Mesendoderm (in vitro differentiated cells): ENCODE measurements at regions not wholly inside any gene's neighbourhood (a gene's known extent, or its start where the extent isn't known, plus 50 kb on each side); places are given as distances from the start of the nearest gene placed in this dataset.

ENCODE experiments used
- DNase-seq: peaks from one replicate; pipeline ENCODE4 v3.0.0; 2013
- H2AK5ac ChIP-seq: 2 replicates; pipeline ENCODE4 v1.6.1; 2013; ENCODE audit warnings: low read length, inconsistent platforms
- H2BK120ac ChIP-seq: 2 replicates; pipeline ENCODE4 v1.6.1; 2013; ENCODE audit warnings: low read depth, mild to moderate bottlenecking, low read length, moderate library complexity, mixed read lengths
- H2BK15ac ChIP-seq: replicated peaks from 2 replicates; pipeline ENCODE4 v1.6.1; 2013; ENCODE audit warnings: low read depth, mild to moderate bottlenecking, moderate library complexity
- H2BK5ac ChIP-seq: 2 replicates; pipeline ENCODE4 v1.6.1; 2013; ENCODE audit warnings: low read length, inconsistent platforms
- H3K18ac ChIP-seq: 2 replicates; pipeline ENCODE4 v1.6.1; 2013; ENCODE audit warnings: mild to moderate bottlenecking, low read length, mixed read lengths
- H3K23ac ChIP-seq: one replicate; pipeline ENCODE4 v1.6.1; 2013; ENCODE audit warnings: low read length
- H3K27ac ChIP-seq: 2 replicates; pipeline ENCODE4 v1.5.1; 2013; ENCODE audit warnings: low read depth, mild to moderate bottlenecking, inconsistent platforms, low read length, moderate library complexity
- H3K27me3 ChIP-seq: 2 replicates; pipeline ENCODE4 v1.6.1; 2013; ENCODE audit warnings: low read length, control low read depth, mild to moderate bottlenecking, inconsistent platforms; ENCODE audit not compliant: insufficient read depth, poor library complexity
- H3K36me3 ChIP-seq: 2 replicates; pipeline ENCODE4 v1.6.1; 2013; ENCODE audit warnings: low read length, inconsistent platforms; ENCODE audit not compliant: control insufficient read depth, insufficient read depth
- H3K4ac ChIP-seq: one replicate; pipeline ENCODE4 v1.6.1; 2013; ENCODE audit warnings: low read depth, mild to moderate bottlenecking, low read length, moderate library complexity
- H3K4me1 ChIP-seq: 2 replicates; pipeline ENCODE4 v1.6.1; 2013; ENCODE audit warnings: low read depth, low read length, inconsistent platforms; ENCODE audit not compliant: control insufficient read depth
- H3K4me2 ChIP-seq: 2 replicates; pipeline ENCODE4 v1.6.1; 2013; ENCODE audit warnings: low read length
- H3K4me3 ChIP-seq: 2 replicates; pipeline ENCODE4 v1.5.1; 2013; ENCODE audit warnings: mild to moderate bottlenecking, low read length
- H3K56ac ChIP-seq: one replicate; pipeline ENCODE4 v1.6.1; 2013; ENCODE audit warnings: low read length
- H3K79me1 ChIP-seq: 2 replicates; pipeline ENCODE4 v1.6.1; 2013; ENCODE audit warnings: low read length, inconsistent platforms
- H3K79me2 ChIP-seq: 2 replicates; pipeline ENCODE4 v1.6.1; 2013; ENCODE audit warnings: mild to moderate bottlenecking, low read length; ENCODE audit not compliant: control insufficient read depth, insufficient read depth
- H3K9ac ChIP-seq: 2 replicates; pipeline ENCODE4 v1.6.1; 2013; ENCODE audit warnings: low read length, inconsistent platforms
- H4K5ac ChIP-seq: one replicate; pipeline ENCODE4 v1.6.1; 2013; ENCODE audit warnings: low read length
- H4K8ac ChIP-seq: one replicate; pipeline ENCODE4 v1.6.1; 2013; ENCODE audit warnings: low read depth, mild to moderate bottlenecking, control low read depth, low read length, moderate library complexity
- WGBS: extraction: QIAGEN DNeasy Blood & Tissue Kit; methylation state at CpG from one replicate; pipeline ENCODE4 v1.1.7; 2013; ENCODE audit warnings: low lambda C conversion rate, missing lambda C conversion rate; ENCODE audit not compliant: insufficient coverage; ENCODE audit errors: extremely low coverage; 5-methylcytosine and 5-hydroxymethylcytosine counted together

GRCh38 chr2:133948610-133949290 is 305.1 kb upstream of the MGAT5 start:
- no peak for DNase-seq

DNA sequence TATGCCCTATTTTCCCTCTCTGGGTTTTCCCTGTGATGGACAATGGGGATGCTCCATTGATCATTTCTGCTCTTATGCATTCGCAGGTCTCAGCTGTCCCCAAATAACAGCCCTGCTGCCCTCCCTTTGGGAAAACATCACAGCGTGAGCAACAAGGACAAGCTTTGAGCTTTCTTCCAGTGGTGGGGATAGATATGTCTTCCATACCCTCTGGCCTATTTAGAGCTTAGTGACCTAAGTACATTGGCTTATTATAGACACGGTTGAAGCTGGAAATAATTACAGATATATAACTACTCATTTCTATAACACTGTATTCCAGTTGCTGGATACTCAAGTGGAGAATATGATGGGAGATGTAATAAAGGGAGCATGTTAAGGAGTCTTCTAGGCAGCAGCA is 304.3 kb upstream of the MGAT5 start:
- H3K27me3 ChIP-seq, result no peaks in the 10 kb centered on the region
- no peak overlapping the region for H4K5ac ChIP-seq
- H4K8ac ChIP-seq, result no peak overlapping the region
- no peak overlapping the region for H3K18ac ChIP-seq
- no peak for DNase-seq
- no peak overlapping the region for H3K4me2 ChIP-seq
- H2AK5ac ChIP-seq, result no peak overlapping the region
- H3K56ac ChIP-seq, result no peak overlapping the region
- H2BK120ac ChIP-seq, result no peak overlapping the region
- no peaks in the 10 kb centered on the region for H3K79me2 ChIP-seq
- H3K23ac ChIP-seq, result no peak overlapping the region
- no peaks in the 10 kb centered on the region for H3K36me3 ChIP-seq
- no peak overlapping the region for H2BK15ac ChIP-seq
- no peak overlapping the region for H3K4me3 ChIP-seq
- no peak overlapping the region for H3K4ac ChIP-seq
- H3K27ac ChIP-seq, result no peak overlapping the region
- no peaks in the 10 kb centered on the region for H3K4me1 ChIP-seq
- no peak overlapping the region for H3K9ac ChIP-seq
- H3K79me1 ChIP-seq, result no peaks in the 10 kb centered on the region
- H2BK5ac ChIP-seq, result no peak overlapping the region
- WGBS, result no CpG with 5 or more reads among the region's 3 CpGs

More at GRCh38 chr2:133948610-133949290, 305.1 kb upstream of the MGAT5 start:
- no peak overlapping the region for H4K5ac ChIP-seq
- no peak overlapping the region for H3K4ac ChIP-seq
- no peak overlapping the region for H2BK120ac ChIP-seq
- no peaks in the 10 kb centered on the region for H3K79me1 ChIP-seq
- H3K56ac ChIP-seq, result no peak overlapping the region
- no CpG with 5 or more reads among the region's 2 CpGs for WGBS
- no peak overlapping the region for H3K9ac ChIP-seq
- no peak overlapping the region for H3K27ac ChIP-seq
- H2AK5ac ChIP-seq, result no peak overlapping the region
- H3K4me2 ChIP-seq, result no peak overlapping the region
- H3K36me3 ChIP-seq, result no peaks in the 10 kb centered on the region
- H3K79me2 ChIP-seq, result no peaks in the 10 kb centered on the region
- no peaks in the 10 kb centered on the region for H3K27me3 ChIP-seq
- H3K18ac ChIP-seq, result no peak overlapping the region
- H3K4me1 ChIP-seq, result no peaks in the 10 kb centered on the region
- no peak overlapping the region for H3K23ac ChIP-seq
- H2BK15ac ChIP-seq, result no peak overlapping the region
- no peak overlapping the region for H3K4me3 ChIP-seq
- no peak overlapping the region for H4K8ac ChIP-seq
- H2BK5ac ChIP-seq, result no peak overlapping the region

GRCh38 chr2:133951209-133951608 is 302.7 kb upstream of the MGAT5 start:
- H4K5ac ChIP-seq, result no peak overlapping the region
- no peak overlapping the region for H3K4ac ChIP-seq
- H3K27ac ChIP-seq, result no peak overlapping the region
- H3K4me1 ChIP-seq, result no peaks in the 10 kb centered on the region
- H3K27me3 ChIP-seq, result no peaks in the 10 kb centered on the region
- H3K23ac ChIP-seq, result no peak overlapping the region
- no peak overlapping the region for H4K8ac ChIP-seq
- H3K18ac ChIP-seq, result no peak overlapping the region
- H3K79me1 ChIP-seq, result no peaks in the 10 kb centered on the region
- no peak overlapping the region for H2AK5ac ChIP-seq
- no peak overlapping the region for H3K4me2 ChIP-seq
- H2BK15ac ChIP-seq, result no peak overlapping the region
- no peak overlapping the region for H3K9ac ChIP-seq
- DNase-seq, result no peak
- H2BK5ac ChIP-seq, result no peak overlapping the region
- H3K4me3 ChIP-seq, result no peak overlapping the region
- no CpG with 5 or more reads among the region's 1 CpG for WGBS
- H3K56ac ChIP-seq, result no peak overlapping the region
- H3K36me3 ChIP-seq, result no peaks in the 10 kb centered on the region
- no peaks in the 10 kb centered on the region for H3K79me2 ChIP-seq
- no peak overlapping the region for H2BK120ac ChIP-seq

GRCh38 chr2:133952420-133952819 is 301.5 kb upstream of the MGAT5 start:
- Histone ChIP-seq H3K23ac (no peak overlapping the region), H3K4me2 (no peak overlapping the region), H3K27ac (no peak overlapping the region), H3K4ac (no peak overlapping the region), H3K56ac (no peak overlapping the region), H3K9ac (no peak overlapping the region), H2BK5ac (no peak overlapping the region), H3K4me3 (no peak overlapping the region), H4K8ac (no peak overlapping the region), H3K79me1 (no peaks in the 10 kb centered on the region), H3K18ac (no peak overlapping the region), H3K36me3 (no peaks in the 10 kb centered on the region), H2BK15ac (no peak overlapping the region), H3K79me2 (no peaks in the 10 kb centered on the region), H2AK5ac (no peak overlapping the region), H4K5ac (no peak overlapping the region), H3K27me3 (no peaks in the 10 kb centered on the region), H2BK120ac (no peak overlapping the region), H3K4me1 (no peaks in the 10 kb centered on the region)
- no CpG with 5 or more reads among the region's 2 CpGs for WGBS
- DNase-seq, result no peak

- Histone ChIP-seq H3K4me3 (no peak overlapping the region), H3K79me2 (no peaks in the 10 kb centered on the region), H3K4ac (no peak overlapping the region), H2AK5ac (no peak overlapping the region), H2BK15ac (no peak overlapping the region), H4K8ac (no peak overlapping the region), H3K56ac (no peak overlapping the region), H2BK120ac (no peak overlapping the region), H3K18ac (no peak overlapping the region), H4K5ac (no peak overlapping the region), H3K9ac (no peak overlapping the region), H3K4me1 (no peaks in the 10 kb centered on the region), H2BK5ac (no peak overlapping the region), H3K27ac (no peak overlapping the region), H3K23ac (no peak overlapping the region), H3K79me1 (no peaks in the 10 kb centered on the region), H3K36me3 (no peaks in the 10 kb centered on the region), H3K4me2 (no peak overlapping the region), H3K27me3 (no peaks in the 10 kb centered on the region)
- DNase-seq, result no peak
- WGBS, result no CpG with 5 or more reads among the region's 4 CpGs
Measured at GRCh38 chr2:133952896-133953295, 301.0 kb upstream of the MGAT5 start.

DNA sequence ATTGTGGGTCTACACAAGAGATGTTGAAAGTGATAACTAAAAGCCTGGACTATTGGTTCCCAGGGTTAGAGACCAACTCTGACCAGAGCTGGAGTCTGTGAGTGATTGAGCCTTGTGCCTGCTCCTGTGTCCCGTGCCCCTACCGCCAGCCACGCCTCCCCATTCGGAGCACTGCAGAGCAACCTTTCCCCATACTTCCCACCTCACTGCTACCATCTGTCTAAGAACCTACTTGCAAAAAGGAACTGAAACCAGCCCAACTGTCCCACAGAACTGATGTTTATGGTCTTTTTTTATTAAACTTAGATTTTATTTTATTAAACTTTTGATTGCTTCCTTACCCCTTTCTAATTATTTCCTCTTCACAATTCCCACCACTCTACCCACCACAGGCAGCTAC is 300.3 kb upstream of the MGAT5 start:
- no peak for DNase-seq
- H2BK5ac ChIP-seq, result no peak overlapping the region
- no peaks in the 10 kb centered on the region for H3K79me2 ChIP-seq
- H3K4me3 ChIP-seq, result no peak overlapping the region
- no peak overlapping the region for H3K9ac ChIP-seq
- H3K4me2 ChIP-seq, result no peak overlapping the region
- no peak overlapping the region for H4K5ac ChIP-seq
- no peaks in the 10 kb centered on the region for H3K4me1 ChIP-seq
- H3K36me3 ChIP-seq, result no peaks in the 10 kb centered on the region
- H3K27me3 ChIP-seq, result no peaks in the 10 kb centered on the region
- no peak overlapping the region for H3K56ac ChIP-seq
- no peak overlapping the region for H2BK120ac ChIP-seq
- no peak overlapping the region for H3K4ac ChIP-seq
- H3K79me1 ChIP-seq, result no peaks in the 10 kb centered on the region
- no peak overlapping the region for H4K8ac ChIP-seq
- no peak overlapping the region for H3K23ac ChIP-seq
- no CpG with 5 or more reads among the region's 4 CpGs for WGBS
- no peak overlapping the region for H3K18ac ChIP-seq
- H2AK5ac ChIP-seq, result no peak overlapping the region
- H2BK15ac ChIP-seq, result no peak overlapping the region
- H3K27ac ChIP-seq, result no peak overlapping the region
